ENCODE measurements at regions not wholly inside any gene's neighbourhood (a gene's known extent, or its start where the extent isn't known, plus 50 kb on each side); places are given as distances from the start of the nearest gene placed in this dataset.

- no peak overlapping the region for H3K27ac ChIP-seq
- TF ChIP-seq CTCF (IDR thresholded peaks at IDR 0.05) = no peak
- no peak for TF ChIP-seq ZFX (IDR thresholded peaks at IDR 0.05; ENCODE audit: borderline replicate concordance)
Observed at GRCh38 chr3:24545887-24546286, 51.2 kb upstream of the THRB start.

- TF ChIP-seq ZFX (IDR thresholded peaks at IDR 0.05; ENCODE audit: borderline replicate concordance) = no peak
- no peak for TF ChIP-seq CTCF (IDR thresholded peaks at IDR 0.05)
Observed at GRCh38 chr3:24548278-24548677, 53.6 kb upstream of the THRB start.

GRCh38 chr3:24550588-24550987 lies 55.9 kb upstream of the THRB start:
- no peak overlapping the region for H3K27ac ChIP-seq
- TF ChIP-seq ZFX (IDR thresholded peaks at IDR 0.05; ENCODE audit: borderline replicate concordance) (no peak), CTCF (IDR thresholded peaks at IDR 0.05) (no peak)

More at GRCh38 chr3:24548278-24548677, 53.6 kb upstream of the THRB start:
- H3K27ac ChIP-seq = no peak overlapping the region

DNA sequence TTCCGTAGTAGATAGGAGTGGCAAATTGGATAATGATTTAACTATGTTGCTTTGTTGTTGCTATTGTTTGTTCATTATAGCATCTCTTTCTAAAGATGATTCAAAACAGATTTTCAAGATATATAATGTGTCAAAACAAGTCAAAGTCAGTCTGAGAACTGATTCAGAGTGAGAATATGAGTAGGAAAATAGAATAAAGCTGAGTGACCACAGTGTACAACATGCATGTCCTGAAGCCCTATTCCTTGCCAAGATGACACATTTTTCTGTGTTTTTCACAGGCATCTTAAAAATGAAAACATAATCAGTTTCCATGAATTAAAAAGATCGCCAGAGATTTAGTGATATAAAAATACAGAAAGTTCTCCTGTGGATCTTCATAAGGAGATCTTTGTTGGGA lies 57.0 kb upstream of the THRB start:
- TF ChIP-seq ZFX (IDR thresholded peaks at IDR 0.05; ENCODE audit: borderline replicate concordance) (no peak), CTCF (IDR thresholded peaks at IDR 0.05) (no peak)

DNA sequence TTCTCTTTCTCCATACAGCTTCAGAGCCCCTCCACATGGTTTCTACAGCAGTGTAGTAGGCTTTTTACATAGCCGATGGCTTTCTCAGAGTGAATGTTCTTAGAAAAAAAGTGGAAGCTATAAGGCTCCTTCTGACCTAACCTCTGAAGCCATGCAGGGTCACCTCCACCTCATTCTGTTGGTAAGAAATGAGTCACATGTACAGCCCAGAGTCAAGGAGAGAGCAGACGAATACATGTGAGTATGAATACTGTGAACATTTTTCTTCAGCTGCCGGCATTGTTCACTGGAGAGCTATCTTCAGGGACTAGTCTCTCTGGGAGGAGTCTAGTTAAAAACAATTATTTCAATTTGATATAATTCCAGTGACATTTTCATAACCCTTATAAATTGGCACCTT lies 68.2 kb upstream of the THRB start:
- no peak overlapping the region for H3K27ac ChIP-seq
- TF ChIP-seq CTCF (IDR thresholded peaks at IDR 0.05) (no peak), ZFX (IDR thresholded peaks at IDR 0.05; ENCODE audit: borderline replicate concordance) (no peak)

More for the DNA sequence above, 57.0 kb upstream of the THRB start:
- no peak overlapping the region for H3K27ac ChIP-seq

DNA sequence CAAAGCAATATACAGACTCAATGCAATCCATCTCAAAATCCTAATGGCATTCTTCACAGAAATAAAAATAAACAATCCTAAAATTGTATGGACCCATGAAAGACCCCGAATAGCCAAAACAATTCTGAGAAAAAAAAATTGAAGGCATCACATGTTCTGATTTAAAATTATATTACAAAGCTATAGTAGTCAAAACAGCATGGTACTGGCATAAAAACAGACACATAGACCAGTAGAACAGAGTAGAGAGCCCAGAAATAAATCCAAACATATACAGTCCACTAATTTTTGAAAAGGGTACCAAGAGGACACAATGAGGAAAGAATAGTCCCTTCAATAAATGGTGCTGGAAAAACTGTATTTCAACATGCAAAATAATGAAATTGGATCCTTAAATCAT lies 70.4 kb upstream of the THRB start:
- no peak for TF ChIP-seq CTCF (IDR thresholded peaks at IDR 0.05)
- no peak for TF ChIP-seq ZFX (IDR thresholded peaks at IDR 0.05; ENCODE audit: borderline replicate concordance)

DNA sequence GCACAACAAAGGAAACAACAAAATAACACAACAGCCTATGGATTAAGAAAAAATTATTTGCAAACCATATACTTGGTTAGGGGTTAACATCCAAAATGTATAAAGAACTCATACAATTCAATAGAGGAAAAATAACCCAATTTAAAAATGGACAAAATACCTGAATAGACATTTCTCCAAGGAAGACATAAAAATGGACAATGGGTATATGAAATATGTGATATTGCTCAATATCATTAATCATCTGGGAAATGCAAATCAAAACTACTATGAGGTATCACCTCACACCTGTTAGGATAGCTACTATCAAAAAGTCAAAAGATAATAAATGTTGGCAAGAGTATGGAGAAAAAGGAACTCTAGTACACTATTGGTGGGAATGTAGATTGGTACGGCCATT lies 71.0 kb upstream of the THRB start:
- no peak for TF ChIP-seq ZFX (IDR thresholded peaks at IDR 0.05; ENCODE audit: borderline replicate concordance)
- no peak for TF ChIP-seq CTCF (IDR thresholded peaks at IDR 0.05)
- no peak overlapping the region for H3K27ac ChIP-seq

More for the DNA sequence above, 70.4 kb upstream of the THRB start:
- H3K27ac ChIP-seq = no peak overlapping the region
